NCI-H82 (cell line): ENCODE measurements at regions not wholly inside any gene's neighbourhood (a gene's known extent, or its start where the extent isn't known, plus 50 kb on each side); places are given as distances from the start of the nearest gene placed in this dataset.
"Not testable (repeated sequence)": the region's sequence is repeated elsewhere in the genome, so short reads cannot be mapped to it uniquely, and the experiment has no call there.

Source experiments
- DNase-seq: peaks from one replicate; lab custom pipeline; 2025; lab: John Stamatoyannopoulos, UW

- no peak for DNase-seq
These were observed 467.5 kb downstream of the XIRP2 start for GRCh38 chr2:167355821-167356220.

- no peak for DNase-seq
These were observed 465.5 kb downstream of the XIRP2 start for GRCh38 chr2:167353605-167354280.

DNA sequence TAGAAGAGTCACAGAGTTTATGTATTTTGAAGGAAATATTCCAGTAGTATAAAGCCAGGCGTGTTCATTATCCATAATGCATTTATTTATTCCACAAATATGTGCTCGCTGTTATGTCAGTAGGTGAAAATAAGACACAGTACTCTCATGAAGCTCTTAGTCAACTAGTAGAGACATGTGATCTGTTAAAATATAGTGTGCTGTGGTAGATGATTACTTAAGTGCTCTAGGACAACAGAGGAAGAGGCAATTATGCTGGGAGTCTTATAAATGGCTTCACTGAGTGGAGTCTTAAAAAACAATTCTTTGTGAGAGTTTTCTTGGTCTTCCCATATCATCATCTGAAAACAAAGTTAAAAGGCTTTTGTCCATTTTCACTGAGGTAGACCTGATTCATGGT lies 457.3 kb downstream of the XIRP2 start:
- DNase-seq, result peak; percentile 11

DNA sequence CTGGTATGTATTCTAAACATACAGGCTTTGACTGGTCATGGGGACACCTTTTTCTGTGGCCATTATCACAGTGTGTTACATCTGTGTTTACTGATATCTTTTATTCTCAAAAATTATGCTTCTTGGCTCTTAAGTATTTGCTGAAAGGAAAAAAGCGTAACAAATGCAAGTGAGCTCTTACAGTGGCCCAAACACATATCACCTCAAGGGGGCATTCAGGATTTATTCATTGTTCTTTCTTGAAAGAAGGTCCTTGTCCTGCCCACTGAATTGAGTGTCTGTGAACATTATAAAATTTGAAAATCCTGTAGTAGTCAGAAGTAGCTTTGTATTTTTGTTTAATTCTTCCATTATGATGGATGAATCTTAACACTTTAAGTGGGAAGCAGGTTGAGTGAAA lies 454.5 kb downstream of the XIRP2 start:
- peak; percentile 39 for DNase-seq

DNA sequence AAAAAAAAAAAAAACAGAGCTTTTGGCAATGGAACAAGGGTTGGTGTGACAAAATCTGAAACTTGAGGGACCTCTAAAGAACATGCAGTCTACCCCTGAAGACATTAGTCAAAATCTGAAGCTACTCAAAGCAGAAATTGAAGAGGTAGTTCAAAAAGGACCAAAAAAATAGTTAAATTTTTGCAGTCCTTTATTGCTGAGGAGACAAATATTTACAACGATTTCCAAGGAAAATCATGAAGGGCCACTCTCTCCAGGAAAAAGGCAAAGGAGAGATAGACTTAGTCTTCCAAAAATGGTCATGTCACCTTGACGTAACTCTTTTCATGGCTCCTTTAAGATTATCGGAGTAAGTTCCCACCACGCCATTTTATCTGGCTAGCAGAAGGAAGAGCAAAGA lies 452.0 kb downstream of the XIRP2 start:
- no peak for DNase-seq

- no peak for DNase-seq
These were observed 447.9 kb downstream of the XIRP2 start for GRCh38 chr2:167336213-167336612.

DNA sequence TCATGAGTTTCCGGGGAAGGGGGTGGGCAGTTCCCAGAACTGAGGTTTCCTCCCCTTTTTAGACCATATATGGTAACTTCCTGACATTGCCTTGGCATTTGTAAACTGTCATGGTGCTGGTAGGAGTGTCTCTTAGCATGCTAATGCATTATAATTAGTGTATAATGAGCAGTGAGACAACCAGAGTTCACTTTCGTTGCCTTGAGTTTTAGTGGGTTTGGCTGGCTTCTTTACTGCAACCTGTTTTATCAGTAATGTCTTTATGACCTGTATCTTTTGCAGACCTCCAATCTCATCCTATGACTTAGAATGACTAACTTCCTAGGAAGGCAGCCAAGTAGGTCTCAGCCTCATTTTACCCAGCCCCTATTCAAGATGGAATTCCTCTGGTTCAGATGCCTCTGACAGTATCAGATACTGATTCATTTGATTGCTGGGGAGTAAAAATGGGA lies 447.3 kb downstream of the XIRP2 start:
- DNase-seq, result no peak

DNA sequence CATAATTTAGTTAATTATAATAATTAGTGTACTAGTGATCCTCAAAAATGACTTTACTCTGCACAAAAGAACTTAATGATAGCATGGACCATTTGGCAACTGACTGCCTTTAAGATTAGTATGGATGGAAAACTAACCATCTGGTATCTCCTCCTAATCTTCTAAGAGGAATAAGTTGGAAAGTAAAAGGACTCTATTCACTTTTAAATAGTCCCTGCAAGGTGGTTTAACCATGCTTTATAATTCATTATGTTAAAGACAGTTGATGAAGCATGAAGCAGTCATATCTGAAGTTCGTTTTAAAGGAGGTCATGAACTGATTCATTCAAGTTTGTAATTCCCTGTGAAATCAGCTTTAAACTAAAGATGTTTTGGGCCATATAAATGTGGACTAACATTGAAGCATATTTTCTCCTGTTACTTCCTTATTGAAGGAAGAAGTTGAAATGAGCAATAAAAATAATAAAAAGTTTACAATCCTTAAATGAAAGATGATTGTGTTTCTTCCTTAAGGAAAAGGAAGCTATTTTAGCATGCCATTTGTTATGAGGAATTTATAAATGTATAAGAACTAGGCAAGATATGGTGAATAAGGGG lies 446.0 kb downstream of the XIRP2 start:
- DNase-seq, result peak; percentile 90

DNA sequence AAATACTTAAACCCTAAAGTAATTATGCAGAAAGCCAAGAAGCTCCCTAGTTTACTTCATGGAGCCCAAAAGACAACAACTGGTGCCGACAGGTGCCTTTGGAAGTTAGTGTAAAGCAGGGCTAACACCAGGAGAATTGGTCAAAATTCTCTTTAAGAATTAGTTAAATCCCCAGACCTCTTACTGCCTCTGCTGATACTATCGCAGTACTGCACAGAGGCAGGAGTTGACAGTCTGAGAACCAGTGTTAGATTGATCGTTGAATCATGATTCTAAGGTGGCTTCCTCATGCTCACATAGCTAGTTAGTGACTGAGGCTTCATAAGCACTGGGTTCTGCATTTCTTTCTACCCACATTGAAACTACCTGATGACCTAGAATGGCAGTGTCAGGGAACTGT lies 445.0 kb downstream of the XIRP2 start:
- no peak for DNase-seq

DNA sequence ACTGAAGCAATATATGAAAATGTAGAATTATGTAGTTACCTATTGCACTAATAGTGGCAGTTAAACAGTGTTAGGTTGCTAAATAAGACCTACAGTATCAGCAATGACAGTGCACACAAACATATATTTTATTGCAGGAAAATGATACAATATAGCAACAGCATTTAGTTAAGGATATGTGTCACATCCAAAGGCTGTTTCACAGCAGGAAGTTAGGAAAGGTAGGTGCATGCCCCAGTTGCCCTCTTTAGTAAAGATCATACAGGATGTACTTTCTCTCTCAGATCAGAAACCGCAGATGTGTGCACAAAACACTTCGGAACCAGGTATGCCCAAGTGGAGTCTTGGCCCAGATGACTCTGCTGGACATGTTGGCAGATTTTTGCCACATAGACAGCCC lies 444.1 kb downstream of the XIRP2 start:
- DNase-seq, result no peak

DNA sequence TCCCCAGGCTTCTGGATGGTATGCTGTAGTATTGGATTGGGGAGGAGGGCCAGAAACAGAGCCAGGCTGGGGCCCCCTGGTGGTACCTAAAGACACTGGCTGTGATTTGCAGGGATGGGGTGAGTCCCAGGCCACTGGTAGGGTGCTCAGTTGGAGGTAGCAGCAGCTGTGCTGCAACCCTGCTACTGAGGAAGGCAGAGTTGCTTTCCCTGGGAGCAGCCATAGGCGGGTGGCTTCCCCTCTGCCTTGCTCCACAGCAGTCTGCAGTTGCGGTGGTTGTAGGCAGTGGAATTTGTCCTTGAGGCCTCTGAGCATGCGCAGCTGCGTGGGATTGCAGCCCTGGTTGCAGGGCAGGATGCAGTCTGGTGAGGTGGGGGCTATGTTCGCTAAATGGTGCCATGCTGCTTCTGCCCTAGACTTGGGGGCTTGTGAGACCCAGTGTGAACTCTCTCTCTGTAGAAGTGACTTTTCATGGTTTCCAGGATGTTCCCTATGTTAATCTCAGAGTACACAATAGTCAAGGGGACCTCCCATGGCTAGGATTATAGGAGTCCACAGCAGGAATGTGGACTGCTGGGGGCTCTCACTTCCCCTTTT lies 443.5 kb downstream of the XIRP2 start:
- peak; percentile 67 for DNase-seq

DNA sequence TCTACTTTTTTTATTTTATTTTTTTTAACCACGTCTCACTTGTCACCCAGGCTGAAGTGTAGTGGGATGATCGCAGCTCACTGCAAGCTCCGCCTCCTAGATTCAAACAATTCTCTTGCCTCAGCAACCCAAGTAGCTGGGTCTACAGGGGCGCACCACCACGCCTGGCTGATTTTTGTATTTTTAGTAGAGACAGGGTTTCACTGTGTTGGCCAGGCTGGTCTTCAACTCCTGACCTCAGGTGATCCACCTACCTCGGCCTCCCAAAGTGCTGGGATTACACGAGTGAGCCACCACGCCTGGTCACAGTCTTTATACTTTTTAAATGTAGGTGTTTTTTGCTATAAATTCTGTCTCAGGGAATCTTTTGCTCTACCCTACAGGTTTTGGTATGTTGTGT lies 440.5 kb downstream of the XIRP2 start:
- DNase-seq, result not testable (repeated sequence)

GRCh38 chr2:167322795-167323194 lies 434.5 kb downstream of the XIRP2 start:
- no peak for DNase-seq

DNA sequence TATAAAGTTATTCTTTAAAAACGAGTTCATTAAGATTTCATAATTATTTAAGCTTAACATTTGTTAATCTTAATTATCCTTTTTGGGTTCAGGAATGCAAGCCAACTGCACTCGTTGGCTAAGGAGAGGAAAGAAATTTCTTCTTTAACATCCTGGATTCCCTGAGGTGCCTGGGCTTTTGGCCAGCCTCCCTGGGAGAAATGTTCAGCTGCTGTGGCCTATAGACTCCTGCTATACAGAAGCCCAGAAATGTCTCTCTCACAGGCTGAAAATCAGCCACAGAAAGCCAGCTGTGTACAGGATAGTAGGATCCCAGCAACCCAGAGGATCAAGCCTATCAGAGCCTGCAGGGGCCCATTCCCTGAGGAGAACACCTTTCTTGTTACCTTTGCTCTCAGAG lies 430.3 kb downstream of the XIRP2 start:
- no peak for DNase-seq

DNA sequence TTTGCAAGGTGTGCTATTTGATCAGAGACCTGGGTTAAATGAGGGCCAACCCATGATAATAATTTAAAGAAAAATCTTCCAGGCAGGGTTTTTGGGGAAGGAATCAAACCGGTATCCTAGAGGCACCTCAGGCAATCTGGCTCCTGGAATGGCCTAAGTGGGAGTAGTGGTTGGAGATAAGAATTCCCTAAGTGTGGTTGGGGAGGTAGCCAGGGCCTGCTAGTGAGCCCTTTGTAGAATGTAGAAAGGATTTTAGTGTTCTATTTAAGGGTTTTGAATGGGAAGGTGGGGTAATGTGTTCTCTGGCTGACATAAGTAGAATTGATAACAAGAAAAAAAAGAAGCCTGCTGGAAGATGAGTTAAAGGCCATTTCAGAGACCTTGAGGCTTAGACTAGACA lies 422.2 kb downstream of the XIRP2 start:
- DNase-seq, result no peak
